Activated T-cell treated with anti-CD3 and anti-CD28 coated beads, Interleukin-2, amount 50 U/mL, for 24 hours (primary cell): ENCODE measurements at regions not wholly inside any gene's neighbourhood (a gene's known extent, or its start where the extent isn't known, plus 50 kb on each side); places are given as distances from the start of the nearest gene placed in this dataset.
A peak's percentile ranks its signal among the peaks of the same experiment; 100 is the strongest.

Source experiments
- DNase-seq: peaks from one replicate; pipeline ENCODE4 v3.0.0-alpha.2; 2020
- H3K27ac Mint-ChIP-seq: 2 replicates; pipeline ENCODE4 v1.8.0; 2020; ENCODE audit warnings: mild to moderate bottlenecking, mixed read lengths
- H3K27me3 Mint-ChIP-seq: 2 replicates; pipeline ENCODE4 v1.8.0; 2020; ENCODE audit warnings: mixed read lengths
- H3K36me3 Mint-ChIP-seq: 2 replicates; pipeline ENCODE4 v1.8.0; 2020; ENCODE audit warnings: low read depth, mixed read lengths
- H3K4me1 Mint-ChIP-seq: 2 replicates; pipeline ENCODE4 v1.8.0; 2020; ENCODE audit warnings: low read depth, mixed read lengths
- H3K4me3 Mint-ChIP-seq: 2 replicates; pipeline ENCODE4 v1.8.0; 2020; ENCODE audit warnings: mild to moderate bottlenecking, moderate library complexity, mixed read lengths
- H3K9me3 Mint-ChIP-seq: 2 replicates; pipeline ENCODE4 v1.8.0; 2020; ENCODE audit warnings: mixed read lengths

GRCh38 chr15:70435369-70435768 is 328.0 kb downstream of the UACA start:
- no peak overlapping the region for H3K27ac Mint-ChIP-seq
- DNase-seq: peak; percentile 30
- peaks cover 4% of the 10 kb centered on the region for H3K27me3 Mint-ChIP-seq
- H3K9me3 Mint-ChIP-seq: no peaks in the 10 kb centered on the region
- no peaks in the 10 kb centered on the region for H3K36me3 Mint-ChIP-seq
- peaks cover 25% of the 10 kb centered on the region for H3K4me1 Mint-ChIP-seq
- no peak overlapping the region for H3K4me3 Mint-ChIP-seq

GRCh38 chr15:70433586-70434324 is 329.6 kb downstream of the UACA start:
- Mint-ChIP-seq H3K9me3 (no peaks in the 10 kb centered on the region), H3K27me3 (peaks cover 4% of the 10 kb centered on the region), H3K4me1 (peaks cover 25% of the 10 kb centered on the region), H3K4me3 (no peak overlapping the region), H3K27ac (no peak overlapping the region), H3K36me3 (no peaks in the 10 kb centered on the region)
- no peak for DNase-seq

GRCh38 chr15:70432924-70433495 is 330.3 kb downstream of the UACA start:
- Mint-ChIP-seq H3K4me3 (no peak overlapping the region), H3K36me3 (no peaks in the 10 kb centered on the region), H3K4me1 (peaks cover 25% of the 10 kb centered on the region), H3K27ac (no peak overlapping the region), H3K27me3 (peaks cover 4% of the 10 kb centered on the region), H3K9me3 (no peaks in the 10 kb centered on the region)
- no peak for DNase-seq

- Mint-ChIP-seq H3K36me3 (no peaks in the 10 kb centered on the region), H3K4me1 (peaks cover 21% of the 10 kb centered on the region), H3K27me3 (peaks cover 4% of the 10 kb centered on the region), H3K9me3 (no peaks in the 10 kb centered on the region), H3K4me3 (no peak overlapping the region), H3K27ac (no peak overlapping the region)
- peak; percentile 6 for DNase-seq
These were observed 331.5 kb downstream of the UACA start for GRCh38 chr15:70431854-70432253.

GRCh38 chr15:70430069-70430468 is 332.4 kb upstream of the TLE3 start:
- Mint-ChIP-seq H3K9me3 (no peaks in the 10 kb centered on the region), H3K27ac (no peak overlapping the region), H3K36me3 (no peaks in the 10 kb centered on the region), H3K4me3 (no peak overlapping the region), H3K4me1 (peaks cover 19% of the 10 kb centered on the region), H3K27me3 (peaks cover 4% of the 10 kb centered on the region)
- no peak for DNase-seq

GRCh38 chr15:70429056-70429722 is 331.5 kb upstream of the TLE3 start:
- Mint-ChIP-seq H3K4me1 (peaks cover 24% of the 10 kb centered on the region), H3K9me3 (peaks cover 2% of the 10 kb centered on the region), H3K27ac (no peak overlapping the region), H3K27me3 (peaks cover 4% of the 10 kb centered on the region), H3K4me3 (no peak overlapping the region), H3K36me3 (no peaks in the 10 kb centered on the region)
- no peak for DNase-seq

- Mint-ChIP-seq H3K4me1 (peaks cover 26% of the 10 kb centered on the region), H3K36me3 (no peaks in the 10 kb centered on the region), H3K27ac (no peak overlapping the region), H3K9me3 (peaks cover 2% of the 10 kb centered on the region), H3K4me3 (no peak overlapping the region), H3K27me3 (peaks cover 4% of the 10 kb centered on the region)
- no peak for DNase-seq
These were observed 330.6 kb upstream of the TLE3 start for GRCh38 chr15:70428211-70428822.

- no peak for DNase-seq
- Mint-ChIP-seq H3K36me3 (no peaks in the 10 kb centered on the region), H3K4me1 (peaks cover 26% of the 10 kb centered on the region), H3K9me3 (peaks cover 2% of the 10 kb centered on the region), H3K27ac (no peak overlapping the region), H3K27me3 (peaks cover 4% of the 10 kb centered on the region), H3K4me3 (no peak overlapping the region)
These were observed 329.7 kb upstream of the TLE3 start for GRCh38 chr15:70427167-70428120.

GRCh38 chr15:70426096-70426821 is 328.5 kb upstream of the TLE3 start:
- DNase-seq: no peak
- Mint-ChIP-seq H3K36me3 (no peaks in the 10 kb centered on the region), H3K4me3 (no peak overlapping the region), H3K27ac (peak overlapping the region; percentile 41), H3K4me1 (peaks cover 26% of the 10 kb centered on the region), H3K27me3 (peaks cover 2% of the 10 kb centered on the region), H3K9me3 (peaks cover 2% of the 10 kb centered on the region)

GRCh38 chr15:70424937-70425411 is 327.3 kb upstream of the TLE3 start:
- Mint-ChIP-seq H3K27ac (peak overlapping the region; percentile 63), H3K4me3 (no peak overlapping the region), H3K4me1 (peaks cover 26% of the 10 kb centered on the region), H3K27me3 (no peaks in the 10 kb centered on the region), H3K36me3 (no peaks in the 10 kb centered on the region), H3K9me3 (peaks cover 2% of the 10 kb centered on the region)
- DNase-seq: peak; percentile 42

- Mint-ChIP-seq H3K9me3 (peaks cover 2% of the 10 kb centered on the region), H3K4me3 (no peak overlapping the region), H3K27me3 (no peaks in the 10 kb centered on the region), H3K27ac (no peak overlapping the region), H3K36me3 (no peaks in the 10 kb centered on the region), H3K4me1 (peaks cover 26% of the 10 kb centered on the region)
- no peak for DNase-seq
These were observed 325.6 kb upstream of the TLE3 start for GRCh38 chr15:70423267-70423666.

GRCh38 chr15:70422342-70422741 is 324.6 kb upstream of the TLE3 start:
- peaks cover 6% of the 10 kb centered on the region for H3K27me3 Mint-ChIP-seq
- DNase-seq: no peak

GRCh38 chr15:70420948-70421482 is 323.3 kb upstream of the TLE3 start:
- Mint-ChIP-seq H3K27ac (no peak overlapping the region), H3K4me1 (peaks cover 20% of the 10 kb centered on the region), H3K27me3 (peaks cover 14% of the 10 kb centered on the region)

More at GRCh38 chr15:70422342-70422741, 324.6 kb upstream of the TLE3 start:
- H3K4me3 Mint-ChIP-seq: no peak overlapping the region
- no peak overlapping the region for H3K27ac Mint-ChIP-seq
- H3K4me1 Mint-ChIP-seq: peaks cover 26% of the 10 kb centered on the region
- H3K36me3 Mint-ChIP-seq: no peaks in the 10 kb centered on the region
- peaks cover 2% of the 10 kb centered on the region for H3K9me3 Mint-ChIP-seq

More at GRCh38 chr15:70420948-70421482, 323.3 kb upstream of the TLE3 start:
- Mint-ChIP-seq H3K4me3 (no peak overlapping the region), H3K9me3 (peaks cover 2% of the 10 kb centered on the region), H3K36me3 (no peaks in the 10 kb centered on the region)
- DNase-seq: no peak
